H9 (cell line): ENCODE measurements at regions not wholly inside any gene's neighbourhood (a gene's known extent, or its start where the extent isn't known, plus 50 kb on each side); places are given as distances from the start of the nearest gene placed in this dataset.

Experiments used
- DNase-seq: peaks from one replicate; pipeline ENCODE4 v3.0.0-alpha.2; 2017
- H2AFZ ChIP-seq: one replicate; pipeline ENCODE4 v1.6.1; 2013; ENCODE audit warnings: mild to moderate bottlenecking, low read length, control low read depth, moderate library complexity
- H2AK5ac ChIP-seq: 2 replicates; pipeline ENCODE4 v1.6.1; 2013; ENCODE audit warnings: low read length, control low read depth, mixed read lengths; ENCODE audit not compliant: insufficient read length
- H2BK120ac ChIP-seq: one replicate; pipeline ENCODE4 v1.6.1; 2013; ENCODE audit warnings: low read depth, mild to moderate bottlenecking, low read length, control low read depth, inconsistent platforms; ENCODE audit not compliant: poor library complexity, severe bottlenecking
- H2BK12ac ChIP-seq: 2 replicates; pipeline ENCODE4 v1.6.1; 2013; ENCODE audit warnings: low read length, control low read depth, mixed read lengths, low read depth; ENCODE audit not compliant: insufficient read length
- H2BK15ac ChIP-seq: 2 replicates; pipeline ENCODE4 v1.6.1; 2013; ENCODE audit warnings: low read depth, low read length, control low read depth
- H2BK20ac ChIP-seq: one replicate; pipeline ENCODE4 v1.6.1; 2013; ENCODE audit warnings: low read depth, mild to moderate bottlenecking, low read length, control low read depth, inconsistent platforms; ENCODE audit not compliant: poor library complexity, severe bottlenecking
- H2BK5ac ChIP-seq: 2 replicates; pipeline ENCODE4 v1.6.1; 2013; ENCODE audit warnings: low read length, control low read depth, mixed read lengths; ENCODE audit not compliant: insufficient read length
- H3K14ac ChIP-seq: 2 replicates; pipeline ENCODE4 v1.6.1; 2013; ENCODE audit warnings: low read length, control low read depth; ENCODE audit not compliant: insufficient read depth
- H3K18ac ChIP-seq: 2 replicates; pipeline ENCODE4 v1.6.1; 2013; ENCODE audit warnings: low read depth, mild to moderate bottlenecking, mixed read lengths, low read length, control low read depth; ENCODE audit not compliant: insufficient read length
- H3K23ac ChIP-seq: 2 replicates; pipeline ENCODE4 v1.6.1; 2013; ENCODE audit warnings: low read length, control low read depth, mixed read lengths, low read depth; ENCODE audit not compliant: insufficient read length
- H3K23me2 ChIP-seq: 2 replicates; pipeline ENCODE4 v1.6.1; 2013; ENCODE audit warnings: low read depth, mild to moderate bottlenecking, mixed read lengths, low read length, control low read depth; ENCODE audit not compliant: insufficient read length, poor library complexity, severe bottlenecking
- H3K27ac ChIP-seq: 2 replicates; pipeline ENCODE4 v1.5.1; 2013; ENCODE audit warnings: low read length, control low read depth, mixed read lengths, low read depth; ENCODE audit not compliant: insufficient read length
- H3K27me3 ChIP-seq: 2 replicates; pipeline ENCODE4 v1.6.1; 2013; ENCODE audit warnings: low read length, control low read depth, inconsistent platforms; ENCODE audit not compliant: insufficient read depth
- H3K4ac ChIP-seq: 2 replicates; pipeline ENCODE4 v1.6.1; 2013; ENCODE audit warnings: low read depth, mild to moderate bottlenecking, control low read depth, inconsistent platforms, low read length, moderate library complexity
- H3K4me1 ChIP-seq: 2 replicates; pipeline ENCODE4 v1.6.1; 2013; ENCODE audit warnings: low read length, control low read depth, inconsistent platforms; ENCODE audit not compliant: insufficient read depth
- H3K4me2 ChIP-seq: 2 replicates; pipeline ENCODE4 v1.6.1; 2013; ENCODE audit warnings: low read length, control low read depth, mixed read lengths; ENCODE audit not compliant: insufficient read length, insufficient read depth
- H3K56ac ChIP-seq: 2 replicates; pipeline ENCODE4 v1.6.1; 2013; ENCODE audit warnings: low read depth, mild to moderate bottlenecking, mixed read lengths, low read length, control low read depth; ENCODE audit not compliant: insufficient read length
- H3K79me1 ChIP-seq: 2 replicates; pipeline ENCODE4 v1.6.1; 2013; ENCODE audit warnings: low read depth, mild to moderate bottlenecking, moderate library complexity, low read length, control low read depth, inconsistent platforms; ENCODE audit not compliant: insufficient read depth, poor library complexity, severe bottlenecking
- H3K79me2 ChIP-seq: 2 replicates; pipeline ENCODE4 v1.6.1; 2013; ENCODE audit warnings: low read length, control low read depth, inconsistent platforms; ENCODE audit not compliant: insufficient read depth
- H3K9ac ChIP-seq: 2 replicates; pipeline ENCODE4 v1.6.1; 2013; ENCODE audit warnings: low read length, control low read depth, mixed read lengths; ENCODE audit not compliant: insufficient read length; ENCODE audit errors: extremely low read depth
- H3K9me3 ChIP-seq: one replicate; pipeline ENCODE4 v1.6.1; 2013; ENCODE audit warnings: low read depth, low read length, inconsistent platforms; ENCODE audit not compliant: control insufficient read depth
- H3T11ph ChIP-seq: one replicate; pipeline ENCODE4 v1.6.1; 2013; ENCODE audit warnings: mild to moderate bottlenecking, low read length, control low read depth, inconsistent platforms
- H4K20me1 ChIP-seq: one replicate; pipeline ENCODE4 v1.6.1; 2013; ENCODE audit not compliant: control insufficient read depth, insufficient read length, insufficient read depth
- H4K5ac ChIP-seq: 2 replicates; pipeline ENCODE4 v1.6.1; 2013; ENCODE audit warnings: low read depth, mild to moderate bottlenecking, mixed read lengths, low read length, control low read depth; ENCODE audit not compliant: insufficient read length
- H4K8ac ChIP-seq: replicated peaks from 2 replicates; pipeline ENCODE4 v1.6.1; 2013; ENCODE audit warnings: low read length, control low read depth, mixed read lengths, low read depth; ENCODE audit not compliant: insufficient read length
- H4K91ac ChIP-seq: 2 replicates; pipeline ENCODE4 v1.6.1; 2013; ENCODE audit warnings: low read depth, mild to moderate bottlenecking, moderate library complexity, mixed read lengths, low read length, control low read depth; ENCODE audit not compliant: insufficient read length
- H3K27ac Mint-ChIP-seq, 3 experiments: 2 replicates in 2 of 3; 3 replicates in 1 of 3; pipeline ENCODE4 v1.8.0; 2020 to 2021; ENCODE audit warnings: mixed read lengths in 3 of 3, mild to moderate bottlenecking in 1 of 3, moderate library complexity in 1 of 3
- H3K27me3 Mint-ChIP-seq: 2 replicates; pipeline ENCODE4 v1.8.0; 2021; ENCODE audit warnings: low read depth, mild to moderate bottlenecking, moderate library complexity, mixed read lengths
- H3K36me3 Mint-ChIP-seq, 3 experiments: 2 replicates in 2 of 3; 3 replicates in 1 of 3; pipeline ENCODE4 v1.8.0; 2020 to 2021; ENCODE audit warnings: low read depth in 3 of 3, mixed read lengths in 3 of 3; ENCODE audit not compliant: insufficient read depth in 1 of 3
- H3K4me1 Mint-ChIP-seq, 2 experiments: 2 replicates each; pipeline ENCODE4 v1.8.0; 2020; ENCODE audit warnings: mixed read lengths in 2 of 2
- H3K4me3 Mint-ChIP-seq, 2 experiments: 2 replicates in 1 of 2; 3 replicates in 1 of 2; pipeline ENCODE4 v1.8.0; 2020 to 2021; ENCODE audit warnings: mild to moderate bottlenecking in 2 of 2, mixed read lengths in 2 of 2, moderate library complexity in 1 of 2
- H3K9me3 Mint-ChIP-seq, 2 experiments: 2 replicates in 1 of 2; 3 replicates in 1 of 2; pipeline ENCODE4 v1.8.0; 2020; ENCODE audit warnings: mild to moderate bottlenecking in 2 of 2, mixed read lengths in 2 of 2, moderate library complexity in 1 of 2
- WGBS: extraction: QIAGEN DNeasy Blood & Tissue Kit; methylation state at CpG from one replicate; pipeline ENCODE4 v1.1.7; 2013; ENCODE audit warnings: missing lambda C conversion rate, low lambda C conversion rate, mixed read lengths; ENCODE audit not compliant: insufficient read length; ENCODE audit errors: extremely low coverage; 5-methylcytosine and 5-hydroxymethylcytosine counted together
- TF ChIP-seq, protein P1 (sequence below): fragments of 200-600 bp; sonication (generic); conservative IDR thresholded peaks from 3 replicates; pipeline ENCODE4 v1.8.0; 2021; ENCODE audit warnings: antibody characterized with exemption, mild to moderate bottlenecking

DNA sequence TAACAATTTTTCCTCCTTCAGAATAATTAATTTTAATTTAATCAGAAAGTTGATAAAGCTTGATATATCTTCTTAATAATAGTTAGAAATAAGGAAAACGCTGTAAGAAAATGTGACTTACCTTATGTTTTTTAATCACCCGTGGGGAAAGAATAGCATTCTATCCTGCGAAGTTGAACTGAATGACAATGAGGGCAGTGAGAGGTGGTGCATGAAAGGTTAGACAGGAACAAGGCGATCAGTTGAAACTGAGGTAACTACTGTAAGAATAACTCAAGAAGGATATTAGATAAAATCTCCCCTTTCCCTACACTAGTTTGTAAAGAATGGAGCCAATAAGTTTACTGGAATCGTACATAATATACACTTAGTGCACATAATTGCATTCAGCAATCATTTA lies 655.0 kb upstream of the NCAM2 start:
- no peaks in the 10 kb centered on the region; the same call in 1 of the 2 replicates for H3K27me3 Mint-ChIP-seq
- WGBS, result no CpG with 5 or more reads among the region's 5 CpGs

More for the DNA sequence above, 655.0 kb upstream of the NCAM2 start:
- Histone ChIP-seq H2BK20ac (no peak overlapping the region), H3K27ac (no peak overlapping the region), H3K4me1 (no peaks in the 10 kb centered on the region), H2BK15ac (no peak overlapping the region), H3K56ac (no peak overlapping the region), H4K5ac (no peak overlapping the region), H2BK120ac (no peak overlapping the region), H3K23ac (no peak overlapping the region), H3K18ac (no peak overlapping the region), H2BK5ac (no peak overlapping the region), H4K8ac (no peak overlapping the region), H2BK12ac (no peak overlapping the region), H2AFZ (no peak overlapping the region), H4K20me1 (no peaks in the 10 kb centered on the region), H3K4me2 (no peak overlapping the region), H3K79me2 (no peaks in the 10 kb centered on the region), H3K9ac (no peak overlapping the region), H3T11ph (no peak overlapping the region), H3K14ac (no peak overlapping the region), H3K27me3 (no peaks in the 10 kb centered on the region), H3K79me1 (no peaks in the 10 kb centered on the region), H3K9me3 (no peaks in the 10 kb centered on the region), H2AK5ac (no peak overlapping the region), H3K4ac (no peak overlapping the region), H4K91ac (no peak overlapping the region), H3K23me2 (no peaks in the 10 kb centered on the region)
- no peak for DNase-seq
- Mint-ChIP-seq H3K27ac (no peak overlapping the region), H3K9me3 (peaks cover 3 to 6% of the 10 kb centered on the region in 2 experiments; a peak in 4 of 5 replicates), H3K4me3 (no peak overlapping the region), H3K36me3 (peaks cover 2 to 14% (median 2%) of the 10 kb centered on the region in 3 experiments; a peak in 4 of 7 replicates), H3K4me1 (peaks cover 13 to 21% of the 10 kb centered on the region in 2 experiments; a peak in 3 of 4 replicates)
- TF ChIP-seq, protein P1, sequence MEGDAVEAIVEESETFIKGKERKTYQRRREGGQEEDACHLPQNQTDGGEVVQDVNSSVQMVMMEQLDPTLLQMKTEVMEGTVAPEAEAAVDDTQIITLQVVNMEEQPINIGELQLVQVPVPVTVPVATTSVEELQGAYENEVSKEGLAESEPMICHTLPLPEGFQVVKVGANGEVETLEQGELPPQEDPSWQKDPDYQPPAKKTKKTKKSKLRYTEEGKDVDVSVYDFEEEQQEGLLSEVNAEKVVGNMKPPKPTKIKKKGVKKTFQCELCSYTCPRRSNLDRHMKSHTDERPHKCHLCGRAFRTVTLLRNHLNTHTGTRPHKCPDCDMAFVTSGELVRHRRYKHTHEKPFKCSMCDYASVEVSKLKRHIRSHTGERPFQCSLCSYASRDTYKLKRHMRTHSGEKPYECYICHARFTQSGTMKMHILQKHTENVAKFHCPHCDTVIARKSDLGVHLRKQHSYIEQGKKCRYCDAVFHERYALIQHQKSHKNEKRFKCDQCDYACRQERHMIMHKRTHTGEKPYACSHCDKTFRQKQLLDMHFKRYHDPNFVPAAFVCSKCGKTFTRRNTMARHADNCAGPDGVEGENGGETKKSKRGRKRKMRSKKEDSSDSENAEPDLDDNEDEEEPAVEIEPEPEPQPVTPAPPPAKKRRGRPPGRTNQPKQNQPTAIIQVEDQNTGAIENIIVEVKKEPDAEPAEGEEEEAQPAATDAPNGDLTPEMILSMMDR, result no peak
